Superior temporal gyrus (tissue), 1 donor: ENCODE measurements at regions not wholly inside any gene's neighbourhood (a gene's known extent, or its start where the extent isn't known, plus 50 kb on each side); places are given as distances from the start of the nearest gene placed in this dataset.

Experiments
- DNase-seq: peaks from one replicate; pipeline ENCODE4 v3.0.0-alpha.2; 2016; ENCODE audit errors: extremely low spot score

DNA sequence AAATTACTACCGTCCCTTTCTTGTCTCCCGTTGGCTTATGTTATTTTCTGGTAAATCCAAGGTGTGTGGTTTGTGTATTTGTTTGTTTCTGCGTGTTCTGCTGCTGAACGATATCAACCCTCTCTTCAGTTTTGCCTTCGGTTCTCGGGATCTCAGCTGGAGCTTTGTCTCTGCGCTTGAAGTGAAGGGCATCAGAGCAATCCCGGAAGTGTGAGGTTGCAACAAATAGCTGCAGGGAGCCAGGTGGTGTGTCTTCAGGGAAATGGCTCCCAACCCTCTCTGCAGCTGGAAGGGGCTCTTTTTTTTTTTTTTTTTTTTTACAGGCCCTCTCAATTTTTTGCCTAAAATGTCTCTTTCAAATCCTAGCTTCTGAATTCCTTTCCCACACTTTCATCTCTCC, 116.4 kb upstream of the RGMA start:
- DNase-seq: no peak

GRCh38 chr15:93203036-93203435, 114.0 kb upstream of the RGMA start:
- DNase-seq: no peak

DNA sequence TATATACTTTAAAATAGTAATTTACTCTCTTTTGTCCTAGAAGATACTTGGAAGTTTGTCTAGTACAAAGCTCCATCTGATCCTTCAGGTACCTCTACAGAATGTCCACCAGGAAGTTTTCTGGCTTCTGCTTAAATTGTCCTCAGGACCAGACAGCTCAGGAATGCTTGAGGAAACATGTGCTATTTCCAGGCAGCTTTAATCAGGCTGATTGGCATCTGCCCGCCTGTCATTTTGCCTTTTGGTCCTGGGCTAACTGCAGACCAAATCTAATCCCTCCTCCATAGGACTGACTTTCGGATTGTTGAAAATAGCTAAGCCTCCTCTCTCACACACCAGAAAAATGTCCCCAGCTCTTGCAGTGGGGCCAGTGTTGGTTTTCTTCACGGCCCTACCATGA, 113.4 kb upstream of the RGMA start:
- no peak for DNase-seq

DNA sequence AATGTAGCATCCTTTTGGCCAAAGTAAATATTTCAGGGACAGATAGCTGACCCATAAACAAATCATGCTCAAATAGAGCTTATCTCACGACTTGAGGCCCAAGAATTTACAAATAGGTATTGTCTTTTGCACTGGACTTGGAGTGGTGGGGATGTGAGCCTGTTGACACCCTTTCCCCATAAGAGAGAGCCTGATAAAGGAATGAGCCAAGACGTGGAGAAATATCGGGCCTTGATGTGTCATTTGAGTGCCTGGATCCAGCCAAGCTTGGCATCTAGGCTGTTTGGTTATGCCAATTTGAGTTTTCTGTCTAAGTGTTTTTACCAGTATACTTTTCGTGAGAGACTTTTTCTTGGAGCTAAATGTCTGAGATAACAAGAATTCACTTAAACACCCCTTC, 112.9 kb upstream of the RGMA start:
- DNase-seq: no peak

GRCh38 chr15:93200837-93201226, 111.8 kb upstream of the RGMA start:
- DNase-seq: no peak

GRCh38 chr15:93200081-93200836, 111.2 kb upstream of the RGMA start:
- DNase-seq: no peak

DNA sequence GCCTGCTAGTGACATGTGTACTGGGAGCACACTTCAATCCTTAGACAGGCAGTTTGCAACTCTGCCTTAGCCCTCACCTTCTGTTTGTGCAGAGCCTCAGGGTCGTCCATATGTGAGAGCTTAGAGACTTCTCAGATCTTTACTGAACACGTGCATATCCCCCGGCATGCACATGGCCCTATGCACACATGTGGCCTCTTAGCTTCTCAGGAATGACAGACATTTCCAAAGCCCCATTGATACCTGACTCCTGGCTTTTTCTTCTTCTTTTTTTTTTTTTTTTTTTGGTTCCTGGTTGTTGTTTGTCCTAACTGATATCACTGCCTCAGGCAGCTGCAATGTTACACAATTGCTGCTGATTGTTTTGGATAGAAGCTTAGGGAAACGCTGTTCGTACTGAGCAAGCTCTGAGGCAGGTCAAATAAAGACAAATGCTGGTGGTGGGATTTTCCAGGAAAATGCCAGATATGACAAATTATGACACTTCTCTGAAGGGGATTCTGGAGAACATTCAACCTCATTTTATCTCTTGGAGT, 107.2 kb upstream of the RGMA start:
- DNase-seq: no peak

DNA sequence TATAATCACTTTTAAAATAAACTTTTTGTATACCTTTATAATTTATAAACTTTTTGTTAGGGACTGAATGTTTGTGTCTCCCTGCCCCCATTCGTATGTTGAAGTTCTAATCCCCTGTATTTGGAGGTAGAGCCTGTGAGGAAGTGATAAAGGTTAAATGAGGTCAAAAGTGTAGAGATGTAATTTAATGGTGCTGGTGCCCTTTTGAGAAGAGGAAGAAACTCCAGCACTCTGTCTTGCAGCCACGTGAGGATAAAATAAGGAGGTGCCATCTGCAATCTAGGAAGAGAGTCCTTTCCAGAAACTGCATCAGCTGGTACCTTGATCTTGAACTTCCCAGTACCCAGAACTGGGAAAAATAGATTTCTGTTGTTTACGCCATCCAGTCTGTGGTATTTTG, 106.1 kb upstream of the RGMA start:
- DNase-seq: no peak

DNA sequence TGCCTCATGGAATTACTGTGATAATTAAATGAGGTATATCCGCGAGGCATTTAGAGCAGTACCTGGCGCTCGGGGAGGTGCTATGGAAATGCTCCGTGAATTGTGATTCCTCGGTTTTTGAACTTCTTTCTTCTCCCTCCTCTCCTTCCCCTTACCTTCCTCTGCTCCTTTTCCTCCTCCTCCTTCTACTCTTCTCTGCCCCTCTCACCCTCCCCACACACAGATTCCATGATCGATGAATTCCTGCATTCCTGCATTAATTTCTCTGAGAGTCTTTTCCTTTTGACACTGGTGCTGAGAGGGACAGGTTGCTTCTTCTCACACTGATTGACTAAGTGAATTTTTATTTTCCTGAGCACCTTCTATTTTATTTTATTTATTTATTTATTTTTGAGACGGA, 101.2 kb upstream of the RGMA start:
- no peak for DNase-seq

- no peak for DNase-seq
Observed at GRCh38 chr15:93189561-93189960, 100.5 kb upstream of the RGMA start.

DNA sequence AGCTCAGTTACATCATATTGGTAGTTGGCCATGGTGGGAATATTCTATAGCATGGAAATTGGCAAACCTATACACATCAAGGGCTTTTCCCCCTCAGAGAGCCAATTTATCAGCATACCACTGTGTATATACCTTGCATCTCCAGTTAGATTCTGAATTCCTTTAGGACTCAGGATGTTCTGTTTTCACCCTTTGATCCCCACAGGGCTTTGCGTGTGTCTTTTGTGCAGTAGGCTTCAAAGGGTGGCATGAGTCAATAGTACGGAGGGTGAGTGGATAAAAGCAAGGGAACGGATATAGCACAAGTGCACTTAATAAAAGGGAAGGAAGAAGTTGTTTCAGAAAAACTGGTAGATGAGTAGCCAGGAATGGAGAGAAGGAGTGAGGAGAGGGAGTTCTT, 99.2 kb upstream of the RGMA start:
- DNase-seq: no peak

- DNase-seq: peak; percentile 18
Observed at GRCh38 chr15:93185796-93186195, 96.8 kb upstream of the RGMA start.

- no peak for DNase-seq
Observed at GRCh38 chr15:93182703-93183205, 93.7 kb upstream of the RGMA start.

GRCh38 chr15:93180656-93181055, 91.6 kb upstream of the RGMA start:
- no peak for DNase-seq

DNA sequence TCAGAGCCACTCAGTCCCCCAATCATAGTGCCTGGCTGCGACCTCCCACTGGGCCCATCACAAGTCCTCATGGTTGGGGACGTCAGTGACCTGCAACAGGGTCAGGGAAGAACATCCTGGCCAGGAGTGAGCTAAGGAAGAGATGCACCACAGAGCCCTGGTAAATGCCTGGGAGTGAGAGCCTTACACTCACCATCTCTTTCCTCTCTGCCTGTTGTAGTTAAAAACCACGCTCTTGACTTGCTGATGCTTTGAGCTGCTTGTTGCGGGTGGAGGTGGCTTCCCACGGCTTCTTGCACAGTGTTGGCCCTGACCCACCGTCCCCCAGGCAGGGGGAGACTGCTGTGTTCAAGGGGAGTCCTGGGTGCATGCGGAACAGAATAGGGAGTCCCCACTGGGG, 91.1 kb upstream of the RGMA start:
- DNase-seq: no peak

- DNase-seq: no peak
Observed at GRCh38 chr15:93179700-93180102, 90.7 kb upstream of the RGMA start.

DNA sequence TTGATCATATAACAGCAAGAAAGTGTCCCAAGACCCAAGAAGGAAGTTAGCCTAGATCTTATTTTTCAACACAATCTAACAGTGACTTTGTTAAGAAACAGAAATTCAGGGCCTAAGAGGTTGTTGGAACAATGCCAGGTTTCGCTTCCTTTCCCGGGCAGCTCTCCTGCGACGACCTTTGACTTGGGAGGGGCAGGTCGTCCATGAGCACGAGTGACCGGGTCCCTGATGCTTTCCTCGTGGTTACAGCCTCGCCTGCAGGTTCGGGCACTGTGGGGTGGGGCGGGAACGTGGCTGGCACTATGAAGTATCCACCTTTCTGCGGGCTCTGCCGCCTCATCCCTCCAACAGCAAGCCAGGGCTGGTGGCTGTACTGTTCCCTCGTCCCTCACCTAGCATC, 90.1 kb upstream of the RGMA start:
- no peak for DNase-seq

DNA sequence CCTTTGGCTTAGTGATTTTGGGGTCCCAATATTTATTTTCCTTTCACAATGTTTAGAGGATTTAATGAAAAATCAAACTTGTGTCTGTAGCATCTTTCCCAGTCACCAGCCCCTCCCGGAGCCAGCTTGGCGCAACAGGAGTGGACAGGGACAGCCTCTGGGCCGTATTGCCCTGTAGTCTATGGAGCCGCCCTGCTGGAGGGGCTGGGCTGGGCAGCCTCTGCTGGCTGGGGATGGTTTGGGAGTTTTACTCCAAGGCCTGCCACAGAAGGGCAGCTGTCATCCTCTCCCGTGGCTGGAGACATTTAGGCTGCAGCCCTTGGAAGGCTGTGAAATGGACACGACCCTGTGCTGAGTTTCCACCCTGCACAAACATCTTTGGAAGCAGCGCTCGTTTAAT, 89.4 kb upstream of the RGMA start:
- no peak for DNase-seq

GRCh38 chr15:93176065-93176464, 87.1 kb upstream of the RGMA start:
- no peak for DNase-seq

- no peak for DNase-seq
Observed at GRCh38 chr15:93174836-93175235, 85.8 kb upstream of the RGMA start.

- no peak for DNase-seq
Observed at GRCh38 chr15:93173369-93173768, 84.4 kb upstream of the RGMA start.

- DNase-seq: no peak
Observed at GRCh38 chr15:93171476-93171875, 82.5 kb upstream of the RGMA start.

GRCh38 chr15:93170329-93170728, 81.3 kb upstream of the RGMA start:
- no peak for DNase-seq

GRCh38 chr15:93168910-93169309, 79.9 kb upstream of the RGMA start:
- DNase-seq: no peak
